ENCODE measurements at regions not wholly inside any gene's neighbourhood (a gene's known extent, or its start where the extent isn't known, plus 50 kb on each side); places are given as distances from the start of the nearest gene placed in this dataset.

DNA sequence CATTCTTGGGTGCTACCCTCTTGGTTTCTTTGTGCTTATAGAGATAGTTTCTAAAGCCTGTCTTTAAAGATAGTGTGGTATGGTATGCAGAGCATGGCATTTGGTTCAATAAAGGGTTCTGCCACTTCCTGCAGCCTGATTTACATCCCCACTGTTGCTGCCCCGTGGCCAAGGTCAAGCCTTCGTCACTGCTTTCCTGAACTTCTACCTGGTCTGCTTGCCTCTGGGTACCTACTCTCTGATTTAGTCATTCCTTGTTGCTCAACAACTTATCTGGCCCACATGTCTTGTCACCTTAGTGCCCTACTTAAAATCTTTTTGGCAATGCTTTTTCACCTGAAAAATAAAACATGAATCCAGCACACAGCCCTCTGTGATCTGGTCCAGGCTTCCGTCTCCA, 352.9 kb downstream of the LPIN1 start:
- Histone ChIP-seq H3K4me1 (ENCODE audit: low read length) (no peaks in the 10 kb centered on the region), H3K9me3 (ENCODE audit: insufficient read depth, low read length) (no peaks in the 10 kb centered on the region), H2AFZ (ENCODE audit: low read depth, low read length) (no peak overlapping the region), H3K27me3 (ENCODE audit: low read depth, low read length) (0 out of 2 replicates have a peak, but pooled peaks cover 6% of the 10 kb centered on the region), H3K9ac (ENCODE audit: low read length) (no peak overlapping the region), H3K4me3 (ENCODE audit: low read length) (no peak overlapping the region), H3K36me3 (replicated peaks; ENCODE audit: low read depth, low read length) (no peaks in the 10 kb centered on the region), H4K20me1 (ENCODE audit: insufficient read depth, low read length) (no peaks in the 10 kb centered on the region), H3K79me2 (ENCODE audit: low read length) (no peaks in the 10 kb centered on the region), H3K4me2 (ENCODE audit: low read length) (no peak overlapping the region), H3K27ac (ENCODE audit: low read length) (no peak overlapping the region)
- TF ChIP-seq EZH2phosphoT487 (IDR thresholded peaks at IDR 0.05; ENCODE audit: low read depth): no peak
- TF ChIP-seq, protein P1, sequence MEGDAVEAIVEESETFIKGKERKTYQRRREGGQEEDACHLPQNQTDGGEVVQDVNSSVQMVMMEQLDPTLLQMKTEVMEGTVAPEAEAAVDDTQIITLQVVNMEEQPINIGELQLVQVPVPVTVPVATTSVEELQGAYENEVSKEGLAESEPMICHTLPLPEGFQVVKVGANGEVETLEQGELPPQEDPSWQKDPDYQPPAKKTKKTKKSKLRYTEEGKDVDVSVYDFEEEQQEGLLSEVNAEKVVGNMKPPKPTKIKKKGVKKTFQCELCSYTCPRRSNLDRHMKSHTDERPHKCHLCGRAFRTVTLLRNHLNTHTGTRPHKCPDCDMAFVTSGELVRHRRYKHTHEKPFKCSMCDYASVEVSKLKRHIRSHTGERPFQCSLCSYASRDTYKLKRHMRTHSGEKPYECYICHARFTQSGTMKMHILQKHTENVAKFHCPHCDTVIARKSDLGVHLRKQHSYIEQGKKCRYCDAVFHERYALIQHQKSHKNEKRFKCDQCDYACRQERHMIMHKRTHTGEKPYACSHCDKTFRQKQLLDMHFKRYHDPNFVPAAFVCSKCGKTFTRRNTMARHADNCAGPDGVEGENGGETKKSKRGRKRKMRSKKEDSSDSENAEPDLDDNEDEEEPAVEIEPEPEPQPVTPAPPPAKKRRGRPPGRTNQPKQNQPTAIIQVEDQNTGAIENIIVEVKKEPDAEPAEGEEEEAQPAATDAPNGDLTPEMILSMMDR (IDR thresholded peaks at IDR 0.05; ENCODE audit: low read depth, low read length): no peak

DNA sequence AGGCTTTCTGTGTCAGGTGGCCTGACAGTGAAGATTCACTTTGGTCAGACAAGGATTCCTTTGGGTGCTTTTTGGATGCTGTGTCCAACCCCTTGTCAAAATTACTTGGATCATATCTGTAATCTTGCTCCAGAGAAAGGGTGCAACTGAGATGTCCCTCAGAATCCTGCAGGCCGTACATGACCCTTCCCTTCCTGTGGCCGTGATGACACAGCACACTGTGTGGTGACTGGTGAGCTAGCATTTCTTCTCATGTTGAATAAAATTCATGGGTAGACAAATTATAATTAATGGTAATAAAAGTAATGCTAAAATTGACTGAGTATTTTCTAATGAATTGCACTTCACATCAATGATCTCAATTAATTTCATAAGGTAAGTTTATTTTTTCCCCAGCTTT, 356.2 kb downstream of the LPIN1 start:
- no peak overlapping the region for H3K9ac ChIP-seq (ENCODE audit: low read length)
- H3K27me3 ChIP-seq (ENCODE audit: low read depth, low read length): 0 out of 2 replicates have a peak, but pooled peaks cover 5% of the 10 kb centered on the region
- no peaks in the 10 kb centered on the region for H3K9me3 ChIP-seq (ENCODE audit: insufficient read depth, low read length)
- H3K27ac ChIP-seq (ENCODE audit: low read length): no peak overlapping the region
- H3K79me2 ChIP-seq (ENCODE audit: low read length): no peaks in the 10 kb centered on the region
- no peak overlapping the region for H3K4me3 ChIP-seq (ENCODE audit: low read length)
- H2AFZ ChIP-seq (ENCODE audit: low read depth, low read length): no peak overlapping the region
- H3K4me1 ChIP-seq (ENCODE audit: low read length): no peaks in the 10 kb centered on the region
- no peak overlapping the region for H3K4me2 ChIP-seq (ENCODE audit: low read length)
- H3K36me3 ChIP-seq (replicated peaks; ENCODE audit: low read depth, low read length): no peaks in the 10 kb centered on the region
- no peaks in the 10 kb centered on the region for H4K20me1 ChIP-seq (ENCODE audit: insufficient read depth, low read length)
- TF ChIP-seq, protein P1 (IDR thresholded peaks at IDR 0.05; ENCODE audit: low read depth, low read length): no peak
- no peak for TF ChIP-seq EZH2phosphoT487 (IDR thresholded peaks at IDR 0.05; ENCODE audit: low read depth)

DNA sequence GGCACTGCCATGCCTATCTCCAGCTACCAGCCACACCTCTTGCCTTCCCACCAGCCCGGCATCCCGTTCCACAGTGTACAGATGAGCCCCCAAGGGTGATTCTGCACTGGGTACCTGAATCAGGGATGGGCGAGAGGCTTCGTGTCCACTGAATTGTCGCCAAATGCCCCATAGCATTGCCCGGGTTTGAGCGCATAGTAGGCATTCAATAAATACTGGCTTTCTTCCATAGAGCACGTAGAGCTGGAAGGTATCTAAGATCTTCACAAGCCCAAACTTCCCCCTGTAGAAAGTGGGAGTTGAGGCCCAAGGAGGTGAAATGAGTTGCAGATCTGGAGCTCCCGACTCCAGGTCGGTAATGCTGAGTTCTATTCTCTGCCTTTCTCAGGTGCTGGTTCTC, 358.7 kb downstream of the LPIN1 start:
- TF ChIP-seq, protein P1 (IDR thresholded peaks at IDR 0.05; ENCODE audit: low read depth, low read length): no peak
- TF ChIP-seq EZH2phosphoT487 (IDR thresholded peaks at IDR 0.05; ENCODE audit: low read depth): no peak
- Histone ChIP-seq H2AFZ (ENCODE audit: low read depth, low read length) (no peak overlapping the region), H3K9ac (ENCODE audit: low read length) (no peak overlapping the region), H3K27ac (ENCODE audit: low read length) (no peak overlapping the region), H3K4me3 (ENCODE audit: low read length) (no peak overlapping the region), H3K27me3 (ENCODE audit: low read depth, low read length) (0 out of 2 replicates have a peak, but pooled peaks cover 5% of the 10 kb centered on the region), H4K20me1 (ENCODE audit: insufficient read depth, low read length) (no peaks in the 10 kb centered on the region), H3K4me2 (ENCODE audit: low read length) (no peak overlapping the region), H3K36me3 (replicated peaks; ENCODE audit: low read depth, low read length) (no peaks in the 10 kb centered on the region), H3K4me1 (ENCODE audit: low read length) (no peaks in the 10 kb centered on the region), H3K79me2 (ENCODE audit: low read length) (no peaks in the 10 kb centered on the region), H3K9me3 (ENCODE audit: insufficient read depth, low read length) (no peaks in the 10 kb centered on the region; the same call in 1 of the 2 replicates)

DNA sequence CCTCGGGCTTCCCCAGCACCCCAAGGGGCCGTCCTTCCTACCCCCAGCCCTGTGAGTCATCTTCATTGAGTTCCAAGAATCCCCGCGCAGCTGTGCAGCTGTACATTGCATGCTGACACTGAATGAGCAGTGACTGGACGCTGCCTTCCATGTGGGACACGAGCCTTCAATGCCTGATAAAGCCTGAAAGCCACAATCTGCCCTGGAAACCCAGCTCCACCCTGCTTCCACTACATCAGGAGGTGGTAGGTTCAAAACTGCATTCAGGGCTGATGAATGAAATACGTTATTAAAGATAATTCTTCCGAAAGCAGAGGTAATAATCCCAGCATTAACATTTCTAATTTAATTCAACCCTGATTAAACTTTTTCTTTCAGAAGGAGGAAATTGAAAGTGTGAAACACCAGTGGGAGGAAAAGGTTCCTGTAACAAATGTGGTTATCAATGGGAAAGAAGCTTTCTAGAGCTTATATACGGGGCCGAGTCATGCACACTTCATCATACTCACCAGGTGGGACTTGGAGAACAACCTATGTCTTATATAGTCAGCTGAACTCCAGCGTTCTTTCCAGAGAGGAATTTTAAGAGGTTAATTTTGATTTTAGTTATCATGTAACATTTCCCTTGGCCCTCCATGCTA, 360.1 kb downstream of the LPIN1 start:
- H2AFZ ChIP-seq (ENCODE audit: low read depth, low read length): no peak overlapping the region
- no peaks in the 10 kb centered on the region for H3K36me3 ChIP-seq (replicated peaks; ENCODE audit: low read depth, low read length)
- H3K27me3 ChIP-seq (ENCODE audit: low read depth, low read length): peaks cover 3% of the 10 kb centered on the region; the same call in 1 of the 2 replicates
- no peak overlapping the region for H3K27ac ChIP-seq (ENCODE audit: low read length)
- no peak overlapping the region for H3K4me2 ChIP-seq (ENCODE audit: low read length)
- H3K4me1 ChIP-seq (ENCODE audit: low read length): no peaks in the 10 kb centered on the region
- no peak for TF ChIP-seq EZH2phosphoT487 (IDR thresholded peaks at IDR 0.05; ENCODE audit: low read depth)
- TF ChIP-seq, protein P1 (IDR thresholded peaks at IDR 0.05; ENCODE audit: low read depth, low read length): no peak
- no peaks in the 10 kb centered on the region for H3K79me2 ChIP-seq (ENCODE audit: low read length)
- H3K9me3 ChIP-seq (ENCODE audit: insufficient read depth, low read length): no peaks in the 10 kb centered on the region; the same call in 1 of the 2 replicates
- H3K9ac ChIP-seq (ENCODE audit: low read length): no peak overlapping the region
- H3K4me3 ChIP-seq (ENCODE audit: low read length): no peak overlapping the region
- no peaks in the 10 kb centered on the region for H4K20me1 ChIP-seq (ENCODE audit: insufficient read depth, low read length)
